Globus pallidus (tissue), 1 donor: ENCODE measurements at regions not wholly inside any gene's neighbourhood (a gene's known extent, or its start where the extent isn't known, plus 50 kb on each side); places are given as distances from the start of the nearest gene placed in this dataset.

ENCODE experiments used
- DNase-seq: peaks from one replicate; pipeline ENCODE4 v3.0.0-alpha.2; 2015; ENCODE audit warnings: low spot score

- DNase-seq: no peak
Measured at GRCh38 chr15:62440362-62441105, 275.4 kb upstream of the C2CD4B start.

DNA sequence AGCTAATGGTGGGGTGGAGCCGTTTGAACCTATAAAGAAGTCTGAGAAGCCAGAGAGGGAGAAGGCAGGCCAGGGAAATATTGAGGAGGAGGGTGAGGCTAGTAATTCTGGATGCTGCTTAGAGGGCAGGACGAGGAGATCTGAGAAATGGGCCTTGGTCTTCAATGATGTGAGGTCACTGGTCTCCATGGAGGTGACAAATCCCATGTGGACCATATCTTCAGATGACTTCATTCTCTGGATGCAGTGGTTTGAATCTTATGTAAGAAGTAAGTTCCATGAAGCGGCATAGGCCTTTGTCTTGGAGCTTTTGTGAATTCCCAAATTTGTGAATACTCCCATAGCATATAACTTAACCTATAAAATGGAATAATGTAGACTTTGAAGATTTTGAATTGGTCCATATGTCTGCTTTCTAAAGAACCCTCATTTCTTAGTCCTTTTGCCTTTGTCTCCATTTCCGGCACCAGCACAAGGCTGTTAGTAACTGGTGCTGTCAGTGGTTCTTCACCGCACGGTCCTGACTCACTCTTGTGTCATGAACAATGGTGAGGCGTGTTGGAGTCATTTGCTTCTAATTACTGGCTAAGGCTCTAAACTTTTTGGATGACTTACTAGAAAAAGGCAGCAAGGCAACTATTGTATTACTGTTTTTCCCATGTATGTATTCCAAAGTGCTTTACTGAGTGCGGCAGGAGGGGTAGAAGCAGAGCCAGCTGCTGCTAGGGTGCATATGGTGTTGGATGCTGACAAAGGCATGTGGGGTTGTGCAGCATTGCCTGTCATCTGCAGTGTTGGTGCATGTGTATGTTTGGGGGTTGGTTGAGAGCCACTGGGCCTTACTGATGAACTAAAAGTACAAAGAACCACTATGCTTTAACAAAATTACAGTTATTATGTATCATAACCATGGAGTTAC lies 279.3 kb upstream of the C2CD4B start:
- DNase-seq: no peak

GRCh38 chr15:62445244-62445643 lies 280.2 kb upstream of the C2CD4B start:
- DNase-seq: no peak

DNA sequence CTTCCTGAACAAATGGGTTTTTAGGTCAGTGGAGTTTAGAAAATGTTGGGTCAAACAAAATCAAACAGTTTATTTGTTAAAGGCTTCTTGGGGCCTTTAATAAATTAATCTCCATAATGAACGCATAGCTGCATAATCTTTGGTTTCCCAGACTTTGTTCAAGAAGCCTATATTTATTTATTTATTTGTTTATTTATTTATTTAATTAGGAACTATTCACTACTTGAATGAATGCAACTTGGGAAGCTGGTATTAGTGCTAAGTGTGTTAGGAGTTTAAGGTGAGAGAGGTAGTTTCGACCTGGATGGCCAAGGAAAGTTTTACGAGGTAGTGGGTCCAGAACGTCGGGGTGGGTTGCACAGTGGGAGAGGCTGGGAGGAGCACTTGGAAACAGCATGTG lies 281.9 kb upstream of the C2CD4B start:
- DNase-seq: no peak

DNA sequence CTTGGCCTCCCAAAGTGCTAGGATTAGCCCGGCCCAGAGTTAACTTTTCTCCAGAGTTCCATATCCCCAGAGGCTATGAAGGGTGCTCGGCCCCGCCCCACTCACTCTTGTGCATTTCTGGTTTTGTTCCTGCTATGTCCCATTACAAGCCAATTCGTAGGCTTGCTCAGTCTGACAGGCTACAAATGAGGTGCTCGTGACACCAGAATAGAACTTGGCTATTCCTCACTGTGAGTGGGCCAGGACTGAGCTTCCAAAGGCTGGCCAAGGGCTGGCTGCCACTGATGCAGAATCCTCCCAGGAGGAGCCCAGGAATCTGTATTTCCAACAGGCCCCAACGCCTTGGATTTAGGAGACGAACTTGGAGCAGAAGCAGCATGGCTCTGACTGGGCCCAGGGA lies 282.7 kb upstream of the C2CD4B start:
- DNase-seq: no peak

DNA sequence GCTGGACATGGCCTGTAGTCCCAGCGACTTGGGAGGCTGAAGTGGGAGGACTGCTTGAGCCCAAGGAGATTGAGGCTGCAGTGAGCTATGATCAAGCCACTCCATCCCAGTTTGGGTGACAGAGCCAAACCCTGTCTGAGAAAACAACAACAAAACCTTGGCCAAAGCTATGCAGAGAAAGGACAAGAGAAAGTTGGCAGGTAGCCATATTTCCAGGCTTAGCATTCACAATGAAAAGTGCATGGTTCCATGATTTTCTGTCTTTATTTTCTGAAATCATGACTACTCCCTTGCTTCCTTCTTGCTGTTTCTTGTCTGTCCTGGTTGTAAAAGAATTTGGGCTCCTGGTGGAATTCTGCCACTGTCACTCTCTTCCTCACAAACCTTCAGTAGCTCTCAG lies 284.6 kb upstream of the C2CD4B start:
- no peak for DNase-seq

GRCh38 chr15:62450061-62450460 lies 285.0 kb upstream of the C2CD4B start:
- no peak for DNase-seq

DNA sequence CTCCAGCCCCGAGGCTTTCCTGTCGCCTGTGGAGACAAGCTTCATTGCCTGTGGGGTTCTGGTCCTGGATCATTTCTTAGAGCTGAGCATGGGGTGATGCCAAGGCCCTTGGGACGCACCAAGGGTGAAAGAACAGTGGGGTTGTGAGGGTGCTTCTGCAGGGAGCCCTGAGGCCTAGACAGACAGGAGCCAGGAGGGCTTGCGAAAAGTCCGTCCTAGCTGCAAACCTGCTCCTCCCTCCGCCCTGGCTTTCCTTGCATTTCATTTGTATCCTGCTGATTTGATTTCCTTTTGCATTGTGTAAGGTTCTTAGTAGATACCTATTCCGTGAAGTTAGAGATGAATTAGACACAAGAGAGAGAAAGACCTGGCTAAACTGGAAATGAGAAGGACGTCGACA lies 286.9 kb upstream of the C2CD4B start:
- no peak for DNase-seq

DNA sequence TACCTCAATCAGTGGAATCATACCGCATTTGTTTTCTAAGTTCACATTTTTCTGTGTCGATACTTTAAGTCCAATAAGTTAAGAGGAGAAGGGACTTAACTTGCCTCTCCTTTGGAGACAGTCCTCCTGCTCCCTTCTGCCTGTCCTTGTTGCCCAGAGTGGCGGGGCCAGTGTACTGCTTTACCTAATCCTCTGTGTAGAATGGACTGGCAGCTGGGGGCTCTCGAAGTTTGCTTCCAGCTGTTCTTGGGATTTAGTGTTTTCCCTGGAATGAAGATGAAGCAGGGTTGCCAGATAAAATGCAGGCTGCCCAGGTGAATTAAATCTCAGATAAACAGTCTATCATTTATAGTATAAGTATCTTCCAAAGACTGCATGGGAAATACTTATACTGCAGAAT lies 287.6 kb upstream of the C2CD4B start:
- no peak for DNase-seq

GRCh38 chr15:62453375-62453774 lies 288.3 kb upstream of the C2CD4B start:
- DNase-seq: no peak

DNA sequence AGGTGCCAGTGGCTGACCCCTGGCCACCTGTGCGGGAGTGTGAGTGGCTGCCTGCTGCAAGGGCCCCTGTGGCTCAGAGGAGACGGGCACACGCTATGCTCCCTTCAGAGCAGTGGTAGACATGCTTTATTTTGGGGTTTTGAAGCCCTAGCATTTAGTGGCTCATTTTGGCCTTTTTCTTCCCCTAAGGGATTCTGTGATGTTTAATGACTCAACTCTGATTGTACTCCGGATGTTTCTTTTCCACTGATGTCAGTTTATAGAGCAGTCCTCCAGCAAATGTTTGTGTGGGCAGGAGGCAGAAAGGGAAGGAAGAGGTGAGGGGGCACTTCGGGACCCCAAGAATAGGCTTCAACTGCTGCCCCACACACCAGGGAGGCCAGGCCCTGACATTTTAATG lies 288.9 kb upstream of the C2CD4B start:
- DNase-seq: no peak

GRCh38 chr15:62454567-62455172 lies 289.6 kb upstream of the C2CD4B start:
- no peak for DNase-seq

DNA sequence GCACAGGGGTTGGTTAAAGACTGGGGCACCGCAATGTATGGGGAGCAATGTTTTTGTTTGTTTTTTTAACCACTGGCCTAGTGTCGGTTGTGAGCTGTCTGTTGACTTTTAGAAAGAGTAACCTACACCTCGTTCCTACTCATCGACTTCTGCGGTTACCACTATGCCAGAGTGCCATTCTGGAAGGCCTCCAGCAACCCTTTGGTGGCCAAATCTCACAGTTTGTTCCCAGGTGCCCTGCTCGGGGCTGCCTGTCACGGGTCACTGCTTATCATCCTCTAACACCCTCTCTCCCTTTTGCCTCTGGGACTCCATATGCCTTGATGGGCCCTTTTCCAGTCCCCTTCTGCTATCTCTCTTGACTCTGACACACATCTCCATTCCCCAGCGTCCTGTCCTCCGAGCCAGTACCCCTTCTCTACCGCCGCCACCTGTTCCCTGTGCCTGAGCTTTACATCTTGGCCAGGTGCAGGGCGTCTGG lies 290.4 kb upstream of the C2CD4B start:
- DNase-seq: no peak

GRCh38 chr15:62456011-62456920 lies 291.2 kb upstream of the C2CD4B start:
- DNase-seq: no peak

DNA sequence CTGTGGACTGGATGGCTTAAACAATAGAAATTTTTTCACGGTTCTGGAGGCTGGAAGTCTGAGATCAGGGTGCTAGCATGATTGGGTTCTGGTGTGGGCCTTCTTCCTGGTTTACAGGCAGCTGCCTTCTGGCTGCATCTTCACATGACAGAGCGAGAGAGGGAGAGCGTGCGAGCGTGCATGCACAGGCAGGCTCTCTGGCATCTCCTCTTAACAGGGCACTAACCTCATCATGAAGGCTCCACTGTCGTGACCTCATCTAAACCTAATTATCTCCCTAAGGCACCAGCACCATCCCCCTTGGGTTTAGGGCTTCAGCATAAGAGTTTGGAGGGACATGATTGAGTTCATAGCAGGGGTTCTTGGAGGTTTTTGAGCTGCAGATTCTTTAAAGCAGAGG lies 292.0 kb upstream of the C2CD4B start:
- DNase-seq: no peak

DNA sequence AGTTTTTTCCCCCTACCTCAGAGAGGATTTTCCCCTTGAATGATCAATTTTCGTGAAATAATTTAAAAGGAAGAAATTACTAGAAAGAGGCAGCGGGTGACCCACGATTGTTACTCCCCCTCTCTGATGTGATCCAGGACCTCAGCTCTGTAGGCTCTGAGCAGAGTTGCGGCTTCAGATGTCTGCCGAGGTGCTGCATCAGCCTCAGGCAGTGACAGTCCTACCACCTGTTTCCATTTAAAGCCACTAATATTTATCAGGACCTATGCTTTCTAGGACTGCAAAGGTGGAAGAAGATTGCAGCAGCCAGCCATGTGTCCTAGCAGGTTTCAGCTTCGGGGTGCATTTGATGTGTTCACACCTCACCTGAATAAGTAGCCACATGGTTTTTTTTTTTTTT lies 294.8 kb upstream of the C2CD4B start:
- no peak for DNase-seq

DNA sequence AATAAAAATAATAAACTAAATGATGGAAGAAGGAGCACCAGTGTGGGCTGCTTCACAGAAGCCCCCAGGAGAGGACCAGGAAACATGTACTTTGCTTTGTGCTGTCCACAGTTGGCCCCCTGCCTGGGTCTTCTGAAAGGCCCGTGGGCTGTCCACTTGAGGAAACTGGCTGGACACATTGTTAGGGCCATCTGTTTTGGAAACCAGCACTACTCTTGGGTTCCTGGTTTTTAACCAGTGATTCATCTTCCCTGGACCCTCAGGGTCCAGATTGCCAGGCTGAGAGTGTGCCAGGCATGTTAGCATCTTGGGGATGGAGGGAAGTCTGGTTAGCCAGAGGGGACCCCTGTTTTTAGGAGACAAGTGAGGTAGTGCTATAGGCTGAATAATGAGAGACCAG lies 297.2 kb upstream of the C2CD4B start:
- no peak for DNase-seq

DNA sequence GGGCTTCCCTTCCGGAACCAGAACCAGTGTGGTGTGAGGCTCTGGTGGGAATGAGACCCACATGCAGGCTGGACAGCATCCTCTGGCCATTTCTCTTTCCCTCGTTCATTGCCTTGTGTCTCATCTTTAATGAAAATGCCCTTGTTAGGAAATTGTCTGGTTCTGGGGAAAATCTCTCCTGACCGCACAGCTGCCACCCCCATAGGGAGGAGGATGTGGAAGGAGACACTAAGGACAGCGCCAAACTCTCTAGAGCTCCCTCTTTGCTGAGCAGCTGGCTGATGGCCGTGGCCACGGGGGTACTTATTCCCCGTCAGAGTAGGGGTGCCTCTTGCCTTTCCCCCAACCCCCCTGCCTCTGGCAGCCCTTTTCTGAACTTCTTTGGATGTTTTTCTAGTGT lies 297.6 kb upstream of the C2CD4B start:
- DNase-seq: no peak

DNA sequence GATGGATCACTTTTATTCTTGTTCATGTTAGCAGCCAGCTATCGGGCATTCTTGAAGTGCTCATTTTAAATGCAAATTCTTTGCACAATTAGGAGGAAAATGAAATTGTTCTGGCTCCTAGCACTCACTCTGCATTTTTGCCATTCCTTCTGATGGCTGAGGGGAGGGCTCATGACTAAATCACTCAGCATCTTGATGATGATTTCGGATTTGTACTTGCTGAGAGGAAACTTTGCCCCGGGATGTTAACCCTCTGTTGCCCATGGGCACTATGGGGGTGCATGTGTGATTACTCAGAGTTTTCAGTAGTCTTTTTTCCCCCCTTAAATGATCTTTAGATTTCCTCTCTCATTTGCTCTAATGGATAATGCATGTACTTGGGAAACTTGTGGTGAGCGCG lies 299.6 kb upstream of the C2CD4B start:
- no peak for DNase-seq

GRCh38 chr15:62465173-62465572 lies 300.1 kb upstream of the C2CD4B start:
- no peak for DNase-seq

DNA sequence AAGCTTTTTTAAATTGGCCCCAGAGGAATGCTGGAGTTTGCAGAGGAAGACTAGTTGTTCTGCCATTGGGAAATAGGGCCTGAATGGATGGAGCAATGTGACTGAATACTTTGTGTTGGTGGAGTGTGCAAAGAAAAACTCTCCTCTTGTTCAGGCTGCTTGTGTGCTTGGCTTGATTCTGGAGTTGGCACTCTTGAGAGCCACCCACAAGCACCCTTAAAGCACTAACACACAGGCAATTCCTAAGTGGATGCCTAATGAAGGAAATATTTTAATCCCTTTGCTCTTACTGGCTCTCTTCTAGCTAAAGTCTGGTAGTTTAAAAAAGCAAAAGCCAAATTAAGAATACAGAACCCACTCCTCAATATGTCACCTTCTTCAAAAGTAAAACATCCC lies 304.4 kb upstream of the C2CD4B start:
- DNase-seq: peak; percentile 38
